ENCODE measurements at regions not wholly inside any gene's neighbourhood (a gene's known extent, or its start where the extent isn't known, plus 50 kb on each side); places are given as distances from the start of the nearest gene placed in this dataset.
"Not testable (repeated sequence)": the region's sequence is repeated elsewhere in the genome, so short reads cannot be mapped to it uniquely, and the experiment has no call there.

- no peak for DNase-seq (ENCODE audit: low read depth, low spot score)
Observed at GRCh38 chr5:42074353-42074752, 149.3 kb downstream of the FBXO4 start.

- DNase-seq (ENCODE audit: low read depth, low spot score), result no peak
Observed at GRCh38 chr5:42089705-42090104, 164.6 kb downstream of the FBXO4 start.

GRCh38 chr5:42090162-42090561, 165.1 kb downstream of the FBXO4 start:
- DNase-seq (ENCODE audit: low read depth, low spot score), result no peak

- not testable (repeated sequence) for DNase-seq (ENCODE audit: low read depth, low spot score)
Observed at GRCh38 chr5:42099846-42100245, 174.8 kb downstream of the FBXO4 start.

GRCh38 chr5:42108468-42108867, 183.4 kb downstream of the FBXO4 start:
- no peak for DNase-seq (ENCODE audit: low read depth, low spot score)

- no peak for DNase-seq (ENCODE audit: low read depth, low spot score)
Observed at GRCh38 chr5:42109006-42109572, 184.0 kb downstream of the FBXO4 start.

- DNase-seq (ENCODE audit: low read depth, low spot score), result not testable (repeated sequence)
Observed at GRCh38 chr5:42115721-42116120, 190.6 kb downstream of the FBXO4 start.

GRCh38 chr5:42120070-42120469, 195.0 kb downstream of the FBXO4 start:
- no peak for DNase-seq (ENCODE audit: low read depth, low spot score)

- no peak for DNase-seq (ENCODE audit: low read depth, low spot score)
Observed at GRCh38 chr5:42121401-42121800, 196.3 kb downstream of the FBXO4 start.

- no peak for DNase-seq (ENCODE audit: low read depth, low spot score)
Observed at GRCh38 chr5:42131081-42131480, 206.0 kb downstream of the FBXO4 start.

- no peak for DNase-seq (ENCODE audit: low read depth, low spot score)
Observed at GRCh38 chr5:42143361-42143760, 218.3 kb downstream of the FBXO4 start.

- DNase-seq (ENCODE audit: low read depth, low spot score), result no peak
Observed at GRCh38 chr5:42148813-42149212, 223.7 kb downstream of the FBXO4 start.

- DNase-seq (ENCODE audit: low read depth, low spot score), result no peak
Observed at GRCh38 chr5:42157215-42157614, 232.1 kb downstream of the FBXO4 start.

GRCh38 chr5:42163083-42163482, 238.0 kb downstream of the FBXO4 start:
- no peak for DNase-seq (ENCODE audit: low read depth, low spot score)

GRCh38 chr5:42168091-42168670, 243.1 kb downstream of the FBXO4 start:
- DNase-seq (ENCODE audit: low read depth, low spot score), result no peak

GRCh38 chr5:42176118-42176517, 247.1 kb upstream of the GHR start:
- not testable (repeated sequence) for DNase-seq (ENCODE audit: low read depth, low spot score)

GRCh38 chr5:42179843-42180242, 243.4 kb upstream of the GHR start:
- DNase-seq (ENCODE audit: low read depth, low spot score), result not testable (repeated sequence)

GRCh38 chr5:42216904-42217303, 206.3 kb upstream of the GHR start:
- no peak for DNase-seq (ENCODE audit: low read depth, low spot score)

- no peak for DNase-seq (ENCODE audit: low read depth, low spot score)
Observed at GRCh38 chr5:42217791-42218190, 205.4 kb upstream of the GHR start.

- DNase-seq (ENCODE audit: low read depth, low spot score), result no peak
Observed at GRCh38 chr5:42225009-42225408, 198.2 kb upstream of the GHR start.

GRCh38 chr5:42228279-42228678, 195.0 kb upstream of the GHR start:
- no peak for DNase-seq (ENCODE audit: low read depth, low spot score)

- no peak for DNase-seq (ENCODE audit: low read depth, low spot score)
Observed at GRCh38 chr5:42230839-42231238, 192.4 kb upstream of the GHR start.

- no peak for DNase-seq (ENCODE audit: low read depth, low spot score)
Observed at GRCh38 chr5:42235241-42235640, 188.0 kb upstream of the GHR start.

- no peak for DNase-seq (ENCODE audit: low read depth, low spot score)
Observed at GRCh38 chr5:42235837-42236236, 187.4 kb upstream of the GHR start.
